RPMI7951 (cell line): ENCODE measurements at regions not wholly inside any gene's neighbourhood (a gene's known extent, or its start where the extent isn't known, plus 50 kb on each side); places are given as distances from the start of the nearest gene placed in this dataset.

ENCODE experiments used
- DNase-seq: peaks from one replicate; pipeline ENCODE4 v3.0.0-alpha.2; 2012; ENCODE audit warnings: low read depth

GRCh38 chr17:77266891-77267341 lies 126.1 kb downstream of the SEC14L1 start:
- peak; percentile 70 for DNase-seq

DNA sequence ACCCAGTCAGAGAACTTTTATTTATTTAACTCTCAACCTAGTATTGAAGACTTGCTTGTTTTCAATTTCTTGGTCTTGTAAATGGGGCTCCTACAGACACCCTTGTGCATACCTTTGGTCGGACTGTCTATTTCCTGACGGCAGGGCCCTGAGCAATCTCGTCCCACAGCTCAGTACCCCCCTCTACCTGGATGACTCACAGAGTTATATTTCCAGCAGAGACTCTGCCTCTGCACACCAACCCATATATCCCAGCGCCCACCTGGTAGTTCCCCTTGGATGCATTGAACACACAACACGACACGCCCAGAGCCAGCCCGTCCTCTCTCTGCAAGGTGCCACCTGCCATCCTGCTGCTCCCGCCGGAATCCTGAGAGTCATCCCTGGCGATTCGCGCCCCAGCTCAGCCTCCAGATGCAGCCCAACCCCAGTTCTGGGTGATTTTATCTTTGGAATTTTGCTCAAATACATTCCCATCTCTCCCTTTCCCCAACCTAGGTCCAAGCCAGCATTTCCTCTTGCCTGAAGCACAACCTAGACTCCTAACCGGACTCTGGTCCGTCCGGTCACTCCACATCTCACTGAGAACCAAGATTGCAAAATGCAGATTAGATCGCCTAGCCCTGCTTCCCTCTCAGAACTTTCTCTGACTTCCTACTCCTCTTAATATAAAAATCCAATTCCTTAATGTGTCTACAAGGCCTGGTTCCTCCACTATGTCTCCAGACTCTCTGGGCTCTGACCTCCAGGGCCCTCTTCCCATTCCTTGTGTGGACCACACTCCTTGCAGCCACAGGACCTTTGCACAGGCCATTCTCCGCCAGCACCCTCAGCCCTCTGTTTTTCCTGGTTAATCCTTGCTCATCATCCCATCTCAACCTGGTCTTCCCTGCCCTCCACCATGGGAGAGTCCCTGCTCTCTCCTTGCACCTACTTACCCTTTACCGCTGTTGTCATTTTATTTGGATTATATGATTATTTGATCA lies 129.2 kb downstream of the SEC14L1 start:
- no peak for DNase-seq

DNA sequence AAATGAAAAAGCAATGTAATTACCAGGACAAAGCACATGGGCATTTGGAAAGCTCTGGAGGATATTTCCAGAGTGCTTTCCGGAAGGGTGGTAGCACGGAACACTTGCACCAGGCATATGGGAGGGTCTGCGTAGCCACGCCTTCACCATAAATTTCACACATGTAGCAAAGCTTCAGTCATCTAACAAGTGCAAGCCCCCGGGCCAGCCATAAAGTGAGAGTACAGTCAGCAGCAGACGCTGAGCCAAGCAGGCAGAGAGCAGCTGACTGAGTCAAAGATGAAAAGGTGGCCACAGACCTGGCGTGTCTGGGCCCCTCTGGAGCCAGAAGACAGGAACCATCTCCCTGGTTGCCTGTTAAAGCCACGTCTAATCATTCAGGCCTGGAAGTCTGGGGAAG lies 130.6 kb downstream of the SEC14L1 start:
- no peak for DNase-seq

DNA sequence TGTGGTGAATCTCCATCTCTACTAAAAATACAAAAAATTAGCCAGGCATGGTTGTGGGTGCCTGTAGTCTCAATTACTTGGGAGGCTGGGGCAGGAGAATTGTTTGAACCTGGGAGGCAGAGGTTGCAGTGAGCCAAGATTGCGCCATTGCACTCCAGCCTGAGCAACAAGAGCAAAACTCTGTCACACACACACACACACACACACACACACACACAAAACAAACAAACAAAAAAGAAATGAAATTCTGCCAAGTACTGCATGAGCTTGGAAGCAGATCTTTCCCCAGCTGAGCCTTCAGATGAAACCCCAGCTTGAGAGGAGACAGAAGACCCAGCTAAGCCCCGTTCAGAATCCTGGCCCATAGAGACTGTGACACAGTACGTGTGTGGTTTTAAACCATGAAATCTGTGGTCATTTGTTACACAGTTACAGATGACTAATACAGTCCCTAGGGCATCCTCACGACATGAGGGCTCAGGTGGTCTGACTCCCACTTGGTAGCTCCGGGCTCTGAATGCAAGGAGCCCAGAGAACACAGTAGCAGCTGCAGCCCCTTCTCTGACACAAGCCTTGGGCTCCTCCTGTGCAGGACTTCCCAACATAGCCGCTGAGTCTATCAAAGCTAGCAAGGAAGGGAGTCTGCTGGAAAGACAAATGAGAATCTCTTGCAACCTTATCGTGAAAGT lies 132.8 kb downstream of the SEC14L1 start:
- DNase-seq, result peak; percentile 98

DNA sequence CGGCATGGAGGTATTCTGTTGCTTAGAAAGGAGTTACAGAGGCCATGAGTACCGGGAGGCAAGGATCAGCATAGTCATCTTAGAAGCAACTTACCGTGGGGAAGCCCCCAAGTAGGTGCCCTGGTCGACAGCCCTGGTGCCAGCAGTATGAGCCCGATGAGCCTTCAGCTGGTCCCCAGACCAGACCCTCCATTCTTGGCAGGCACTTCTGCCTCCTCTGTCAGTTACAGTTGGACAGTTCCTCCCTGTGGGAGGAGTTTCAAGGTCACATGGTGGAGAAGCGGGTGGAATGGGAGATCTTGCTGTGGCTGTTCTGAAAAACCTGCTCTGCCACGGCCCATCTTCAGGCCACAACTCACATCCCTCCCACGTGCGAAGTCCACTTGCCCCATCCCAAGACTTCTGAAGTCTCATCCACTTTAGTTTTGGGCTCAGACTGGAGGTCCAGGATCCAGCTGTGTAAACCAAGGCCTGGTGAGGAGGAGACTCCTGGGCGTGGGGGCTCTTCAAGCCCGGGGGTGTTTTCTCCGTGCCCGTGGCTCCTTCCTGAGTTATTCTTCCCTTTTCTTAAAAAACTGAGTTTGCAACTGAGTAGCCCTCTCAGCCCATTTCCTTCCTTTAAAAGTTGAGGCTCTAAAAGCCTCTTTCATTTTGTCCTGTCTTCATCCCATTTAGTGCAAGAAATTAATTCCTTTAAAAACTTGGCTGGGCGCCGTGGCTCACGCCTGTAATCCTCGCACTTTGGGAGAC lies 133.5 kb downstream of the SEC14L1 start:
- DNase-seq, result peak; percentile 11

GRCh38 chr17:77279448-77280303 lies 138.9 kb downstream of the SEC14L1 start:
- DNase-seq, result no peak

DNA sequence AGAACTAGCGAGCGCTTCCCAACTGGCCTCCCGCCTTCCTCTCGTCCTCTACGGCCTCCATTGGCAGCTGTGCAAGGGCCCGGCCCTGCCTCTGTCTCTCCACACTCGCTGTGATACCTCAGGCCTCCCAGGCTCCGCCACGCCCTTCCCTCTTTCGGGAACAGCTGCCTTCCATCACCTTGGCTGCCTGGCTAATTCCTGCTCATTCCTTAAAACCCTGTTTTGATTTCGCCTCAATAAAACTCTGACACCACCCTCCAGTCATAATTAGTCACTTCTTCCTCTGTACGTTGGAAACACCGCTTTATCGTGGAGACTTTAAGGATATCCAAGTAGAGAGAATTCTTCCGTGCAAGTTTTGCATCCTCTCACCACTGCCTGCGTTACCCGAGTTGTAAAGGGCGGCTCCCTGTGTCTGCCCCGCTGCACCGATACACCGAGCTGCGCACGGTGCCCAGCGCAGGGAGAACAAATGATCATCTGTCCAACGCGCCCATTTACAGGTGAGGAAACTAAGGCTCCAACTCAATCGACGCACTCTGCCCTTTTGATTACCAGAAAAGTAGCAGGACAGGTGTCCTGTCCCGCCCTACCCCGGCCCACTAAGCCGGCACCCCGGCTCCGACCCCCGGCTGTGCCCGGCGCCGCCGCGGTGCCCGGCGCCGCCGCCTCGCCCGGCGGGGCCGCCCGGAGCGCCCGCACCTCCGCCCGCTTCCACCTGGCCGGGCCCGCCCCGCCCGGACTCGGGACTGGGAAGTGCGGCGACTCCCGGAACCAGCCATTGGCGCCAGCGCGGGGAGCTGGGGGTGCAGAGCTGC lies 139.7 kb downstream of the SEC14L1 start:
- DNase-seq, result peak; percentile 78

DNA sequence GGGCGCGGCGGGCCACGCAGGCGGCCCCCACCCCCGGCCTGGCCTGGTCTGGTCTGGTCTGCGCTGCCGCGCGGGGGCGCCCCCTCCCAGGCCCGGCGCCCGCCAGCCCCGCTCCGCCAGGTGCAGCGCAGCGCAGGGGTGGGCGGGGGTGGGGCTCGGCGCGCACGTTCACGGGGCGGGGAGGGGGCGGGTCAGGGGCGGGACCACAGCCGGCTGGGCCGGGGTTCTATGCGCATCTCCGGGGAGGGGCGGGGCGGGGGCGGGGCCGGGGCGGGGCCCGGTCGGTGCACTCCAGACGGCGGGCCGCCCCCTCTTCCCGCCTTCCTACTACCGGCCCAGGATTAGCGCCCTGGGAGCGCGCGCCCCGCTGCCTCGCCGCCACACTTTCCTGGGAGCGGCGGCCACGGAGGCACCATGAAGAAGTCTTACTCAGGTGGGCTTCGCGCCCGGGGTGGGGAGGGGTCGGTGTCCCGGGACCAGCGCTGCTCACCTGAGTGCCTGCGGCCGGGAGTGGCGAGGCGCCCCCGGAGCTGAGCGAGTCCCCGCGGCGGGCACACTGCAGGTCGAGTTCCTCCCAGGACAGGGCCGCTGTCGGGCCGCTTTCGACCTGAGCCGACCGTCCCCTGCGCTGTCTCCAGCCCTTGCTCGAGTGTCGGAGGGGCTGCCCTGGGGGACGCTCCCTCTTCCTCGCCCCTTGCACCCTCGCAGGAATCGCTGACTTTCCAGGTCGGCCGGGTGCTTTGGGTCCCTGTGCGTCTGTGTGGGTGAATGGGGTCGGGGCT lies 140.5 kb downstream of the SEC14L1 start:
- DNase-seq, result no peak

GRCh38 chr17:77281904-77282367 lies 141.2 kb downstream of the SEC14L1 start:
- no peak for DNase-seq

GRCh38 chr17:77282524-77283515 lies 142.1 kb downstream of the SEC14L1 start:
- no peak for DNase-seq

DNA sequence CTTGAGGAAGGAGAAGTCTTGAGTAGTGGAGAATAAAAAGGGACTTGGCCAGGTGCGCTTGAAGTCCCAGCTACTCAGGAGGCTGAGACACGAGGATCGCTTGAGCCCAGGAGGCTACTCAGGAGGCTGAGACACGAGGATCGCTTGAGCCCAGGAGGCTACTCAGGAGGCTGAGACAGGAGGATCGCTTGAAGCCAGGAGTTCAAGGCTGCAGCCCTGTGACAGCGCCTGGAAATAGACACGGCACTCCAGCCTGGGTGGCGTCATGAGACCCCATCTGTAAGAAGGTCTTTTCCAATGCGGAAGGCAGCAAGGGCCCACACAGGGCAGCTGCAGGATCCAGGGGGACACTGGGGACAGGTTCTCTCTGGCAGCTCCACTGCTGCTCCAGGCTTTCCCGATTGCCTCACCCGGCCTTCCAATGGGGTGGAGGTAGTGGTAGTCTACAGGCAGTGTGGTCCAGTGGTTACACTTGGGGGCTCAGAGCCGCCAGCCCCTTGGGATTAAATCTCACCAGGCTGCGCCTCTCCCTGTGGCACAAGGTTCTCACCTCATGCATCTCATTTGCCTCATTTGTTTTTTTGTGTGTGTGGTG lies 143.4 kb downstream of the SEC14L1 start:
- no peak for DNase-seq

DNA sequence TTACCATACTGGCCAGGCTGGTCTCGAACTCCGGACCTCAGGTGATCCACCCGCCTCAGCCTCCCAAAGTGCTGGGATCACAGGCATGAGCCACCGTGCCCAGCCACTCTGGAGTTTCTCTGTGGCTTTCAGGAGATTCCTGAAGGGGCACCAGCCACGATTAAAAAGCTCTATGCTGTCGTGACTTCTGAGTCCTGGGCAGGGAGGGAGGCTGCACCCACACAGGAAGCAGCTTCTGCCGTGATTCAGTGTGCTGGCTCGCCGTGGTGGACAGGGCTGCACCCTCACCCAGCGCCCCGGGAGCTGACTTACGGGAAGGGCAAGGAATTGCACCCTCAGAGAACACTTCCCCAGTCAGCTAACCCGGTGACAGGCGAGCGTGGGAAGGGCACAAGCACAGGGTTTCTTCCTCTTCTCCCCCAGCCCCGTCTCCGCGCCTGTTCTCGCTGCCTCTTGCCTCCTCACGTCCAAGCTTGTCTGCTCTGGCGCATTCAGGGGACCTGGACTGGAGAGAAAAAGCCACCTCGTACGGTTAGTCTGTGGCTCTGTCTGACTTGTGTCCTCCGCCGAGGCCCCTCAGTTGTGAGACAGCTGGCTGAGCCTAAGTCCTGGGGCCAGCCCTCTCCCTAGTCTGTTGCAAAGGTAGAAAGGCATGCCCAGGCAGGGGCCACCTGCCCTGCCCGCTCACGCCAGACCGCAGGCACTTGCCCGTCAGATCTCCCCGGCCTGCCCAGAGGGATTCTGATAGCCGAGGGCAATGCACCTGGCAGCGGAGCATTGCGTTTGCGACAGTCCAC lies 145.0 kb downstream of the SEC14L1 start:
- DNase-seq, result peak; percentile 95

GRCh38 chr17:77286391-77286640 lies 145.5 kb downstream of the SEC14L1 start:
- DNase-seq, result no peak

DNA sequence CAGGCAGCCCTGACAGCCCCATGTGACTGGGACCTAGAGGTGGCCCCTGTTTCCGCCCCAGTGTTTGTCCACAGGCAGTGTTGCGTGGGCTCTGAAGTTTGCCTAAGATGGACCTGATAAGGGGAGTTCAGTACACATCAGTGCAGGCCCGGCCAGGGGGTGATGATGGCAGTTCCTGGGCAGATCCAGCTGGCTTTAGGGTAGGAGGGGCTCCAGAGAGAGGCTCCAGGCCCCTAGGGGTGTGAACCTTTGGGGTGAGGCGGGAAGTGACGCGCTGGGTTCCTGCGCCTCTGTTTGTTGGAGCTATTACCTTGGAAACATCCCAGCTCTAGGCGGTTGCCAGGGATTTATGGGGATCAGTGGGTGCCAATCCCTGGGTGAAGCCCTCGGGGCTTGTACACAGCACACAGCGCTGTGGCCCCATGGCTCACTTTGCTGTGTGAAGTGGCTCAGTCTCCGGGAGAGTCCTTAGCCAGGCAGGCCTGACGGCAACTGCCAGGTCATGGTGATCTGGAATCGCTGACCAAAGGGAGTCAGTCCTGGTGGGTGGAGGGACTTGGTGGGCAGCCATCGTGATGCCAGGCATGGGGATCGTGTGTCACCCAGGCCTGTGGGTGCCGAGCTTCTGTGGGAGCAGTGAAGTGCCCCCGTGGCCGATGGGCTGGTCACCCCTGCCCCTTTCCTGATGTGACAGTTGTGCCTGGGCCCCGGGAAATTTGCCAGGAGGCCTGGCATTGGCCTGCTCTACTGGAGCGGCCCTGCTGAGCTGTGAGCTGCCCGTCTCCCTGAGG lies 146.1 kb downstream of the SEC14L1 start:
- peak; percentile 97 for DNase-seq

- peak; percentile 96 for DNase-seq
Observed at GRCh38 chr17:77287432-77288068, 146.8 kb downstream of the SEC14L1 start.

- DNase-seq, result no peak
Observed at GRCh38 chr17:77288115-77288619, 147.4 kb downstream of the SEC14L1 start.
